HPDE6-E6E7 (cell line): ENCODE measurements at regions not wholly inside any gene's neighbourhood (a gene's known extent, or its start where the extent isn't known, plus 50 kb on each side); places are given as distances from the start of the nearest gene placed in this dataset.

Source experiments
- DNase-seq: peaks from one replicate; pipeline ENCODE4 v3.0.0; 2011; ENCODE audit warnings: missing footprints; ENCODE audit errors: extremely low spot score

GRCh38 chr16:35377142-35377541 is 1917.7 kb downstream of the TP53TG3F start:
- no peak for DNase-seq

DNA sequence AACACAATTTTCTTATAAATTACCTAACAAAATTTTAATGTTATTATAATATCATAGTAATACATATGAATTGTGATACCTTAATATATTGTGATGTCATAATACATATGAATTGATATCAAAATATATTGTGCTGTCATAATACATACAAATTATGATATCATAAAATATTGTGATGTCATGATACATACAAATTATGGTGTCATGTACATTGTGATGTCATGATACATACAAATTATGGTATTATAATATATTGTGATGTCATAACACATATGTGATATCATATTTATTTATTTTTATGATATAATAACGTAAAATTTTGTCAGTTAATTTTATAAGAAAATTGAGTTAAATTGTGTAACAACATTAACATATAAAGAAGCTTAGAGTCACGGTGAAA is 1927.2 kb downstream of the TP53TG3F start:
- DNase-seq, result no peak

GRCh38 chr16:35391328-35391727 is 1931.9 kb downstream of the TP53TG3F start:
- no peak for DNase-seq

DNA sequence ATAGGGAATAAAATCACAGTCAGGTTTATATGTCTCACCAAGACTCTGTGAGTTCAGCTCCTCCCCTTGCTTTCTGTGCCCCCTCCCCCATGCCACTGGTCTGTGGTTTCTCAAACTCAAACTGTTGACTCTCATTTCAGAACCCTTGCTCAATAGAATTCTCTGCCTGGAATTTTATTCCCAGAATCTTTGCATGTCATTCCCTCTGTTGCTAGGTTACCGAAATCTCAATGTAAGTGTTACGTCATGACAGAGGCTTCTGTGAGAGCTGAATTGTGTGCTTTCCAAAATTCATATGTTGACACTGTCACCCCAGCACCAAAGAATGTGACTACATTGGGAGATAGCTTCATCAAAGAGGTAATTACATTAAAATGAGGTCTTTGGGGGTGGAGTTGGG is 1938.8 kb downstream of the TP53TG3F start:
- no peak for DNase-seq

DNA sequence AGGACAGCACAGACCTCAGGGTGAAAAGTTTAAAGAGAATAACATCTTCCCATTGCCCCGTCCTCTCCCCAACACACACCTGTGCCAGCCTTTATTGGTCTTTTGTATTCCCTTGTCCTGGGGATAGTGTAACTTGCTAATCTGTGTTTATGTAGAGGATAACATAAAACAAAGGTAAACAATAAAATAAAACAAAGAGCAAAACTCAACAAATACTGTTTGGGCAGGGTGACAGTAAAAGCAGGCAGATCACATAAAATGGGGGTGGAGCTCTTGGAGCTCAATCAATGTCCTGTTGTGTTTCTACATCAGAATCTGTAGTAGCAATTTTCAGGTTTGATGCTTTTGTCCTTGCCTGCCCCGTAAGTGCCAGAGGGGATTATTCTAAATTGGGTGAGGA is 1939.7 kb downstream of the TP53TG3F start:
- no peak for DNase-seq

DNA sequence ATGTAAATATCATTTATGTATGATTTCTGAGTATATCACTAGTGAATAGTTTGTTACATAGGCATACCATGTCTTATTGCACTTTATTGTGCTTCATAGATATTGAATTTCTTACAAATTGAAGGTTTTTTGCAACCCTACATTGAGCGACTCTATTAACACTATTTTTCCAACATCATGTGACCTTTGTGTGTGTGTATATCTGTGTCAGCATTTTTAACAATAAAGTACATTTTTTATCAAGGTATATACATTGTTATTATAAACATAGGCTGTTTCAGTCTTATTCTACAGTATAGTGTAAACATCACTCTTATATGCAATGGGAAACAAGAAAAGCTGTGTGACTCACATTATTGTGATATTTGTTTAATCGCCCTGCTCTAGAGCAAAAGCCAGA is 1944.9 kb downstream of the TP53TG3F start:
- no peak for DNase-seq

GRCh38 chr16:35405526-35405925 is 1946.1 kb downstream of the TP53TG3F start:
- DNase-seq, result no peak

DNA sequence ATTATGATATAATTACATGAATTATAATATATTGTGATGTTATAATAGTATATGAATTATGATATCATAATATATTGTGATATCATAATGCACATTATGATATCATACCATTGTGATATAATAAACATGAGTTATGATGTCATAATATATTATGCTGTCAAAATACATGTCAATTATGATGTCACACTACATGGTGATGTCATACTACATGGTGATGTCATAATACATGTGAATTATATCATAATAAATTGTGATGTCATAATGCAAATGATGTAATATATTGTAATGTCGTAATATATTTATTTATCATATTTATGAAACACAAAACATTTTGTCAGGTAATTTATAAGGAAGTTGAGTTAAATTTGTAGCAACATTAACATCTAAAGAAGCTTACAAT is 1950.1 kb downstream of the TP53TG3F start:
- DNase-seq, result no peak

DNA sequence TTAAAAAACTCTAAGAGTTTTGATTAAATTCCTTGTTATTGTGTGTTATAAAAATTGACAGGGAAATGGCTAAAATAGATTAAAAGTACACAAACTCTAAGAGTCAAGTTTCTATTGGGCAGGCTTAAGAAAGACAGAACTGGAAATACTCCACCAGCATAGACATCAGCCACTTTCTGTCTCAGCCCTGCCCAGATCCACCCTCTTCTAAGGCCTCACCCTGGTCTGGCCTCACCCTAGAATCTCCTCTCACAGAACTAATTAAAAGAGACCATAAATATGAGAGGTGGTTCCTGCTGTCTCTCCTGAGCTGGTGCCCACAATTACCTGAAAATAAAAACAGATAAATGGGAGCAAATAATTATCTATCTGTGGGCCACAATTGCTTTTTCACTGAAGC is 1951.0 kb downstream of the TP53TG3F start:
- no peak for DNase-seq

GRCh38 chr16:35411156-35411555 is 1951.7 kb downstream of the TP53TG3F start:
- DNase-seq, result no peak

DNA sequence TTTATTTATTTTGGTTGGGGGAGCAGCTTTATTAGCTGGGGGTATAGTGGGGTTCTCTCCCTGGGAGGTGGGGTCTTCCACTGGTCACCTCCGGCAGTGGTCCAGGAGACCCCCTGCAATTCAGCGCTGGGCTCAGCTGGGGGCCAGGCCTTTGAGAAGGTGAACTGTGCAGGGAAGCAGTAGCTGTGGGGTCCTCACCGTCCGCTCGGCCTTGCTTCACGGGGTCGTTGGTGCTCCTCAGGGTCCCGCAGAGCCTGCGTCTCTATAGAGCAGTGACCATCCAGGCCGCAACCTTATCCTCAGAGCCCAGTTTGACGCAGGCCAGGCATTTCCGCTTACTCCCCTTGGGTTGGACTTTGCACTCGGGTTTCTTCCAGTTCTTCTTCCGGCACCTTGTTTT is 1954.7 kb downstream of the TP53TG3F start:
- no peak for DNase-seq

DNA sequence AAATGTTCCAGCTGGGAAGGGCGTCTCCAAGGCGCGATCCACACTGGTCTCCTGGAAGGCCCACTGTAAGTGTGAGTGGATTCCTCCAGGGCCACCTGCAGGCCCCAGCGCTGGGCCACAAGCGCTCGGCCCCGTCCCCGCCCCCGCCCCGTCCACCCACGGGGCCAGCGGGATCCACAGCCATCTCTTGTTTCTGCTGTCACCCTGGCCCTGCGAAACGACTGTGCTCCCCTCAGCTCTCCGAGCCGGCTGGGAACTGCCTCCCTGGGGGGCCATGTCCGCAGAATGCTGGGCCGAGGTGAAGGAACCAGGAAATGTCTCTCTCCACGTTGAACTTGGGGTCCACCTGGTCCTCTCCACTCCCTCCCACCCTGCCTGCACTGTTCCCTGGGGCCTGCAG is 1955.2 kb downstream of the TP53TG3F start:
- no peak for DNase-seq

DNA sequence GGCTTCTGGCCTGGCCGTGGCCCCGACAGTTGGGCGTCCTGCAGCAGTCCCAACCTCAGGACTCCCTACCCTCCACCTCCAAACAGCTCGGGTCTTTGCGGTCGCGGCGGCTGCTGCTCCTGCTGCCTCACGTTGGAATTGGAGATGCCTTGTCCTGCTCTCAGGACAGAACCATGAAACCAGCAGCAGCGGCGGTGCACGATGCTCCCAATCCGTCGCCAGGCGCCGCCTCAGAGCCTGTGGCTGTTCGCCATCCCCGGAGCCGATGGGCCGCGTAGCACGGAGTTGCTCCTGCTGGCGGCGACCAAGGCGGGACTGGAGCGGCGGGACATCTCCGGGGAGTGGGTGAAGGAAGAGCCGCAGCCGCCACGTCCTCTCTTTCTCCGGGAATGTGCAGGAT is 1965.9 kb downstream of the TP53TG3F start:
- DNase-seq, result no peak

DNA sequence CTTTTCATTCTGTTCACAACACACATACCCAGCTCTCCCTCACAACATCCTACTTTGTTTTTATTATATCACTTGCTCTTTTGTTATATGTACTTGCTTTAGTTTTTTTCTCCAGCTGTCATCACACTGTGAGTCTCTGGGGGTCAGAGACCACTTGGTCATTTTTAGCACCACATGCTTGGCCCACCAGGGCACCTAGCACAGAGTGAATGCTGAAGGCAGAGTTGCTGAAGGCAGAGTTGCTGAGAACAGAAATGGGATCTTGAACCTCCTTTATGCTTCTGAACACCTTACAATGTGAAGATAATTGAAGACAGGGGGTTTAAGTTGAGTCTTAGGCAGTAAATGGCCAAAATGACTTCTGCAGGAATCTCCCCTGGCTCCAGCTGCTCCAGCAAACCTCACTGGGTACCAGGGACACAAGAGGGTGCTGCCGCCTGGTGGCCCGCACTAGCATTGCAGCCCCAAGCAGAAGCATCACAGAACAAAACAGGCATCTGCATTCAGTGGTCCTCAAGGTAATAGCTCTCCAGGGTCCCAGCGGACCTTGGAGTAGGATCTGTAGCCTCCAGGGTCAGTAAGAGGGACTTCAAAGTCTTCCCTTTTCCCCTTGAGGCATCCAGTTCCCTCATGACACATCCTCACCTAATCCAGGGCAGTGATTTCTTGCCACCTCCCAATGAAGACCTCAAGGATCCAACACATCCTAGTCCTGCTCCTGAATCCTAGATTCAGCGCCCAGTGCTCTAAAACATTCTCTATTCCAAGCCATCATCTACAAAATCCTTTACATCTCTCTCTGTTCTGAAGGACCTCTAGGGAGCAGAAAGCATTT is 1972.6 kb downstream of the TP53TG3F start:
- DNase-seq, result peak; percentile 12

DNA sequence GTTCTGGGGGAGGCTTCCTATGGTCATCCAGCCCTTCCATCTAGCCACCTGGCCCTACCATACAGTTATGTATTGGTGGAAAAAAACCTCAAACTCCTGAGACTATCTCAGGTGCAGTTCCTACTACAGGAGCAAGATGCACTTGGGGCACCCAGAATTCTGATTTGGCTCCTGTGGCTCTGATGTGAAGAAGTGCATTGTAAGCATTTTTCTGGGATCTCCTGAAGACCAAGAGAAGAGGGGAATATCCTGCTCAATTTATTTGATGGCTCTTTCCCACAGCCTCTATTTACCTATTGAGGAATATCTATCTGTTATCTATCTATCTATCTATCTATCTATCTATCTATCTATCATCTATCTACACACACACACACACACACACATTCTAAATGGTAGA is 1981.5 kb downstream of the TP53TG3F start:
- DNase-seq, result no peak

DNA sequence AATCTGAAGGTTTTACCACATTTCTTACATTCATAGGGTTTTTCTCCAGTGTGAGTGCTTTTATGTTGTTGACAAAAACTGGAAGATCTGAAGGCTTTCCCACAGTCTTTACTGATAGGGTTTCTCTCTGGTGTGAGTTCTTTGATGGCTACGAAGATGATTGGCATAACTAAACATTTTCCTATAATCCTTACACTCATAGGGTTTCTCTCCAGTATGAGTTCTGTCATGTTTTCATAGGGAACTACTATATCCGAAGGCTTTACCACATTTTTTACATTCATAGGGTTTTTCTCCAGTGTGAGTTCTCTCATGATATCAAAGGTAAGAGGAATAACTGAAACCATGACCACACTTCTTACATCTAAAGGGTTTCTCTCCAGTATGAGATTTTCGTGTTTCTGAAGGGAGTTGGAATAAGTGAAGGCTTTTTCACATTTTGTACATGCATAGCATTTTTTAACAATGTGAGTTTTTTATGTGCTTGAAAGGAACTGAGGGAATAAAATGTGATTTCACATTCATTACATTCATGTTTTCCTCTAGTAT is 1987.7 kb downstream of the TP53TG3F start:
- no peak for DNase-seq

DNA sequence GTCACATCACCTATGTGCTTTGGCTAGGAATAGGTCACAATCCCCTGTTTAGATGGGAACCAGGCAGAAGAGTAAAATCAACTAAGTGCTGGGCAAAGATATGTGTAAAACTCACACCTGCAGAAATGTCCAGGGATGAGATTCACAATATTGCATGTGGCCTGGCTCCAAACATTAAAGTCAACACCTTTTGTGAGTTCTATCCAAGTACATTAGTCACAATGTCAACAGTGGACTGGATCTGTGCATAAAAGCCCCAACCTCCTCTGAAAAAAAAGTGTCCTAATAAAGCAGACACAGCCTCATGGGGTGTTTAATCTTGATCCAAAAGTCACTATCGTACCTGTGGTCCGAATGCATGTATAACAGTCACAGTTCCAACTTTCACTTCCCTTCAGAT is 1990.3 kb downstream of the TP53TG3F start:
- DNase-seq, result no peak

DNA sequence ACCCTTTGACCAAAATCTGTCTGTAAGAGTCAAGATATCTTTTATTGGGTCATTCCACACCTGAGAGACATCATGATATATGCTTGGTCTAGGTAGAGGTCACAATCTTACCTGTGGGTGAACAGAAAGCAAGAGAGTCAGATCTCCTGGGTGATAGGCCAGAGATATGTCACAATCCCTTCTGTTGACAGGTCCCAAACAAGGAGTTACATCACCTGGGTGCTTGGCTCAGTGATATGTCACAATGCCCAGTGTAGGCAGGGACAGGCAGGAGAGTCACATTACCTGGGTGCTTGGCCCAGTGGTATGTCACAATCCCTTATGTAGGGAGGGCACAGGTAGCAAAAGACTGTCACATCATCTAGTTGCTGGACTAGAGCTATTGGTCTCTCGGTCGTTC is 1991.2 kb downstream of the TP53TG3F start:
- DNase-seq, result no peak

DNA sequence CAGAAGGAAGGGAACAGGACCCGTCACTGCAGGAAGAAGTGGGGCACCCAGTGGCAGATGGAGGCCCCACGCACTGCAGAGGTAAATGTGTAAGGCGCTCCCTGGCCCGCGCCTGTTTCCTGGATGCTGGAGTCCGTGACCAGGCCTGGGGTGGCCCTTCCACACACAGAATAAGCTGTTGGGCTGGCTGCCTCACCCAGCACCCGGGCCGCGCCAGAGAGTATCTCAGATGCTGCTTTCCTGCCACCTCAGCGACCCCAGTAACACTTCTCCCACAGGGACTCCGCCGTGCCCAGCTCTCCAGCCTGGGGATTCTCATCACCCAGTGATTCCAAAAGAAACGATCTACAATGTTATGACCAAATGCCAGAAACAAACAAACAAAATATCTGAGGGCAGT is 1993.1 kb downstream of the TP53TG3F start:
- DNase-seq, result no peak

DNA sequence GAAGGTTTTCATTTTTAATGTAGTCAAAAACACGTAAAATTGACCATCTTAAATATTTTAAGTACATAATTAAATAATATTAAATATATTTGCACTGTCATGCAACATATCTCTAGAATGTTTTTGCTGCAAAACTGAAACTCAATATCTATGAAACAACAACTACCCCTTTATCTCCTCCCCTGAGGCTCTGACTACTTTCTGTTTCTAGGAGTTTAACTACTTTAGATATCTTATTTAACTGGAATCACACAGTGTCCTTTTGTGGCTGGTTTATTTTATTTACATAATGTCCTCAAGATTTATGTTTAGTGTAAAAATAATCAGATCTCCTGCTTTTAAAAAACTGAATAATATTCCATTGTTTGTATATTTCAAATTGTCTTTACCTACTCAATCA is 2003.9 kb downstream of the TP53TG3F start:
- no peak for DNase-seq

DNA sequence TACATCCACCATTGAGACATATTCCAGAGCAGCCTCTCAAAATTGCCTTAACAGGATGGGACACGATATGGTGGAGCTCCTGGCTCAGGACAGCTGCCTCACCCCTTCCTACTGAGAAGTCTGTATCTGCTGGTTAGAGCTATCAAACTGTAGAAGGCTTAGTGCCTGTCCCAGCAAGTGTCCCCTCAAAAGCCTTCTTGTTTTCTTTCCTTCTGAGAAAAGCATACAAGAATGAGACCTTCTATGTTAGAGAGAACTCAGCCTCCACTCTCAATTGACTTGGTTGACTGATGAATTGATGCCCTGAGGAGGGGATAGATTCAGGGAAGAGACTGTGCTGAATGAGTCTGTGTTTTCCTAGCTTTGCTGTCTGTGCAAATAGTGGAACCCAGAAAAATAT is 2020.9 kb downstream of the TP53TG3F start:
- no peak for DNase-seq

DNA sequence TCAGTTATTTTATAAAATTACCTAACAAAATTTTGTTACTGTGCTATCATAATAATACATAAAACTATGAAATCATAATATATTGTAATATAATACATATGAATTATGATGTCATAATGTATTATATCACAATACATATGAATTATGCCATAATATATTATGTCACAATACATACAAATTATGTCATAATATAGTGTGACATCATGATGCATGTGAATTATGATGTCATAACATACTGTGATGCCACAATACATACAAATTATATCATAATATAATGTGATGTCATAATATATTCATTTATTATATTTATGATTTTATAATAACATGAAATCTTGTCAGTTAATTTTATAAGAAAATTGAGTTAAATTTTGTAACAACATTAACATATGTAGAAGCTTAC is 2021.6 kb downstream of the TP53TG3F start:
- DNase-seq, result no peak

DNA sequence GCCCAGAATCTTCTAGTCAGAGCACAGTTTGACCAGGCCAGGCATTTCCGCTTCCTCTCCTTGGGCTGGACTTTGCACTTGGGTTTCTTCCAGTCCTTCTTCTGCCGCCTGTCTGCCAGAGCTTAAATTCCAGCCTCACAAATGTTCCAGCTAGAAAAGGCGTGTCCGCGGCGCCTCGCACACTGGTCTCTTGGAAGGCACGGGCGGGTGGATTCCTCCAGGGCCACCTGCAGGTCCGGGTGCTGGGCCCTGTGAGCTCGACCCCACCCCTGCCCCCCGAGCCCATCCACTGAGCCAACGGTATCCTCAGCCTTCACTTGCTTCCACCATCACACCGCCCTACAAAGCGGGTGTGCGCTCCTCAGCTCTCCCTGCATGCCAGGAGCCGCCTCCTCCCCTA is 2026.5 kb downstream of the TP53TG3F start:
- no peak for DNase-seq

DNA sequence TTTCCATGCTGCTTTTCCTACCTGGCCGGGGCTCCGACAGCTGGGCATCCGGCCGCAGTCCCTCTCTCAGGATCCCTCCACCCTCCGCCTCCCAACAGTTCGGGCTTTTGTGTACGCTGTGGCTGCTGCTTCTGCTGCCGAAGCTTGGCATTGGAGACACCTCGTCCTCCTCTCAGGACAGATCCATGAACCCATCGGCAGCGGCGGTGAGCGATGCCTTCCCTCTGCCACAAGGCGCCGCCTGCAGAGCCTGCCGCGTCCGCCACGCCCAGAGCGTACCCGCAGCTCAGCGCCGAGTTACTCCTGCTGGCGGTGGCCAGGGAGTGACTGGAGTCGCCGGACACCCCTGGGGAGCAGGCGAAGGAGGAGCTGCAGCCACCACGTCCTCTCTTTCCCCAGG is 2032.8 kb downstream of the TP53TG3F start:
- DNase-seq, result no peak
